Vagina (tissue), 2 donors: ENCODE measurements at regions not wholly inside any gene's neighbourhood (a gene's known extent, or its start where the extent isn't known, plus 50 kb on each side); places are given as distances from the start of the nearest gene placed in this dataset.

Experiments used
- CTCF ChIP-seq, 3 experiments: fragments of 450-650 bp in 2 of 3; fragments of 200-600 bp in 1 of 3; sonication (generic) in 1 of 3; IDR thresholded peaks; one replicate each; pipeline ENCODE4 v1.5.1; 2017 to 2019; ENCODE audit warnings: antibody characterized with exemption in 3 of 3, mild to moderate bottlenecking in 2 of 3, moderate library complexity in 2 of 3
- POLR2A ChIP-seq, 2 donors: fragments of 450-650 bp; IDR thresholded peaks; one replicate each; pipeline ENCODE4 v1.6.1; 2017; ENCODE audit warnings: antibody characterized with exemption in 2 of 2, mild to moderate bottlenecking in 2 of 2, moderate library complexity in 2 of 2

GRCh38 chr20:29326376-29327070, 1930.9 kb upstream of the DEFB115 start:
- TF ChIP-seq POLR2A (IDR thresholded peaks at IDR 0.05) (no peak), CTCF (IDR thresholded peaks at IDR 0.05) (no peak)
